ENCODE measurements at regions not wholly inside any gene's neighbourhood (a gene's known extent, or its start where the extent isn't known, plus 50 kb on each side); places are given as distances from the start of the nearest gene placed in this dataset.

GRCh38 chr13:111515307-111515617, 194.8 kb downstream of the TEX29 start:
- no peak for DNase-seq (ENCODE audit: low read depth in 2 of 2)

- no peak for DNase-seq (ENCODE audit: low read depth in 2 of 2)
Measured at GRCh38 chr13:111515635-111516034, 195.2 kb downstream of the TEX29 start.

GRCh38 chr13:111516712-111517640, 196.5 kb downstream of the TEX29 start:
- DNase-seq (ENCODE audit: low read depth in 2 of 2) = no peak

GRCh38 chr13:111517641-111518010, 197.2 kb downstream of the TEX29 start:
- no peak for DNase-seq (ENCODE audit: low read depth in 2 of 2)

- DNase-seq (ENCODE audit: low read depth in 2 of 2) = no peak
Measured at GRCh38 chr13:111518161-111518792, 197.8 kb downstream of the TEX29 start.

GRCh38 chr13:111519041-111519440, 198.6 kb downstream of the TEX29 start:
- DNase-seq (ENCODE audit: low read depth in 2 of 2) = no peak

- DNase-seq (ENCODE audit: low read depth in 2 of 2) = no peak
Measured at GRCh38 chr13:111519490-111520170, 199.2 kb downstream of the TEX29 start.

GRCh38 chr13:111521030-111521429, 200.6 kb downstream of the TEX29 start:
- DNase-seq (ENCODE audit: low read depth in 2 of 2) = no peak

GRCh38 chr13:111521691-111522229, 201.3 kb downstream of the TEX29 start:
- DNase-seq (ENCODE audit: low read depth in 2 of 2) = no peak

- DNase-seq (ENCODE audit: low read depth in 2 of 2) = no peak
Measured at GRCh38 chr13:111525320-111526118, 205.1 kb downstream of the TEX29 start.

- DNase-seq (ENCODE audit: low read depth in 2 of 2) = no peak
Measured at GRCh38 chr13:111526922-111527321, 206.5 kb downstream of the TEX29 start.

GRCh38 chr13:111527614-111528229, 207.3 kb downstream of the TEX29 start:
- no peak for DNase-seq (ENCODE audit: low read depth in 2 of 2)

- no peak for DNase-seq (ENCODE audit: low read depth in 2 of 2)
Measured at GRCh38 chr13:111528513-111528912, 208.1 kb downstream of the TEX29 start.

GRCh38 chr13:111530137-111530870, 209.9 kb downstream of the TEX29 start:
- no peak for DNase-seq (ENCODE audit: low read depth in 2 of 2)

- DNase-seq (ENCODE audit: low read depth in 2 of 2) = peak in 1 of 2 donors; percentile 10
Measured at GRCh38 chr13:111531505-111531904, 211.1 kb downstream of the TEX29 start.

GRCh38 chr13:111532111-111532510, 211.7 kb downstream of the TEX29 start:
- no peak for DNase-seq (ENCODE audit: low read depth in 2 of 2)

GRCh38 chr13:111533900-111534683, 213.7 kb downstream of the TEX29 start:
- no peak for DNase-seq (ENCODE audit: low read depth in 2 of 2)

GRCh38 chr13:111534751-111535522, 214.5 kb downstream of the TEX29 start:
- DNase-seq (ENCODE audit: low read depth in 2 of 2) = no peak

GRCh38 chr13:111535523-111535811, 215.0 kb downstream of the TEX29 start:
- no peak for DNase-seq (ENCODE audit: low read depth in 2 of 2)
